CD4-positive, alpha-beta T cell treated with Interferon alpha-2 for 1 hour (primary cell): ENCODE measurements at regions not wholly inside any gene's neighbourhood (a gene's known extent, or its start where the extent isn't known, plus 50 kb on each side); places are given as distances from the start of the nearest gene placed in this dataset.

ENCODE experiments used
- DNase-seq, 2 donors: peaks; one replicate each; pipeline ENCODE4 v3.0.0-alpha.2; 2020 to 2022

- DNase-seq = no peak
Measured at GRCh38 chr1:209503196-209503595, 80.3 kb upstream of the CAMK1G start.

GRCh38 chr1:209504571-209504970 is 78.9 kb upstream of the CAMK1G start:
- no peak for DNase-seq

DNA sequence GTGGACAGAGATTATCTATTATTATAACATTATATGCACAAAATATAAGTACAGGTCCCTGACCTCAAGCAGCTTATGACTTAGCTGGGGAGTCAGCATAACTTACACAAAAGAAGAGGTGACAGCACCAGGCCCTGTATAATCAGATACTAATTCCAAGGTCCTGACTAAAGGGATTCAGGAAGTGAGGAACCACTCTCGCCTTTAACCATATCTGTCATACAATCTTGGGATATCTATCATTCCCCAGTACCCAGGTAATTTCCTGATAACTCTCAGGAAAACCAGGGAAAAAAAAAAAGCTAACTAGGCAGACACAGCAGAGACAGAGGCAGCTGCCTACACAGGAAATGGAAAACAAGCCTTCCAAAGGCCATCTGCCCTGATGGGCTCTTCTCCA is 78.5 kb upstream of the CAMK1G start:
- no peak for DNase-seq

- no peak for DNase-seq
Measured at GRCh38 chr1:209506101-209506500, 77.4 kb upstream of the CAMK1G start.

DNA sequence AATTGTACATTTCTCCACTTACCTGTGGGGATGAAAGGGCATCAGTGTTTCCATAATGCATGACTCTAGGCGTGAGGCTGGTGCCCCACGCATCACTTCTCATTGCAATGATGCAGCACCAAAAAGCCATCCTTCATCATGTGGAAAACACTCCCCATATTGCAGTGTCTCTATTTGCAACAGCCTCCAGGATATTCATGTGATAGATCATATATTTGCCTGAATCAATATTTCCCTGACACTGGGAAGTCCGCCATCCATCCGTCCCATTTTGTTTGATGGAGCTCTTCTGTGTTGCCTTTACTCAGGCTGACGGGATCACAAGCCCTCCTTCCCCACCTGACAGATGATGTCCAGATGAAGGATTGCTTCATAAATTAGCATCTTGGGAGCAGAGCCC is 74.5 kb upstream of the CAMK1G start:
- DNase-seq = no peak

DNA sequence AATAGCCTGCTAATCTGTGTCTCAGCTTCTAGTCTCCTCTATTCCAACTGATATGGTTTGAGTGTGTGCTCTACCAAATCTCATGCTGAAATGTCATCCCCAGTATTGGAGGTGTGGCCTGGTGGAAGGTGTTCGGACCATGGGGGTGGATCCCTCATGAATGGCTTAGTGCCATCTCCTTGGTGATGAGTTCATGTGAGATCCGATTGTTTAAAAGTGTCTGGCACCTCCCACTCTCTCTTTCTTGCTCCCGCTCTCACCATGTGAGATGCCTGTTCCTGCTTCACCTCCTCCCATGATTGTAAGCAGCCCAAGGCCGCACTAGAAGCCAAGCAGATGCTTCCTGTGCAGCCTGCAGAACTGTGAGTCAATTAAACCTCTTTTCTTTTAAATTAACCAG is 73.5 kb upstream of the CAMK1G start:
- DNase-seq = no peak

- no peak for DNase-seq
Measured at GRCh38 chr1:209511169-209511568, 72.3 kb upstream of the CAMK1G start.

GRCh38 chr1:209512821-209513220 is 70.7 kb upstream of the CAMK1G start:
- DNase-seq = no peak

DNA sequence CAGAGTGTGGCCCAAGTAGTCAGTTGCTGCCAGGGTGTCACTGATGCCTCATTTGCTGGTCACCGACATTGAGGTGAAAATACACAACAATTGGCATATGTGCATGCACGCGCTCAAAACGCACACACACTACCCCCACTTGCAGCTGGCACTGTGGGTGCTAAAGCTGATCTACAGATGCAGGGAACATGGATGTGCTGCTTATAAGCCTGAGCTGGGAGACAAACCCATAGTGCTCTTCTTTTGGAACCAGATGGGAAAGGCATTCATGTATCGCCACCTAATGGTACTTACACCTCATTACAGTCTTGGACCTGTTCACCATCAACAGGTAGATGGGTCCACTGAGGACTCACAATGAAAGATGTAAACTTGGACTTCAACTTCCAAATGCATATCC is 70.3 kb upstream of the CAMK1G start:
- no peak for DNase-seq

- DNase-seq = no peak
Measured at GRCh38 chr1:209516771-209517680, 66.5 kb upstream of the CAMK1G start.

DNA sequence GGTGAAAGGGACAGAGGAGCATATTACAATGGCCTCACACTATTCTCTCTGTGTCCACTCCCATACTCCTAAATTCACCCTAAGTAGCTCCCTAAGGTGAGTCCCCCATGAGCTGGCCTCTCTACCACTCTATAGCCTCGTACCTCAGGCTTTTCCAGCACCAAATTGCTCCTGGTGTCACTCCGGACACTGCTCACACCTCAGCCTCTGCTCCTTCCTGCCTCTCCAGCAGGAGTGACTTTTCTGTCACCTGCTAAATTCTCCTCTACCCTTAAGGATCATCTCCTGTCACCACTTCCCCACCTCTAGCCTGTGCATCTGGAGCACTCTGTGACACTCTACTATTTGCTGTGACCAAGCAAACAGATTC is 65.8 kb upstream of the CAMK1G start:
- no peak for DNase-seq

DNA sequence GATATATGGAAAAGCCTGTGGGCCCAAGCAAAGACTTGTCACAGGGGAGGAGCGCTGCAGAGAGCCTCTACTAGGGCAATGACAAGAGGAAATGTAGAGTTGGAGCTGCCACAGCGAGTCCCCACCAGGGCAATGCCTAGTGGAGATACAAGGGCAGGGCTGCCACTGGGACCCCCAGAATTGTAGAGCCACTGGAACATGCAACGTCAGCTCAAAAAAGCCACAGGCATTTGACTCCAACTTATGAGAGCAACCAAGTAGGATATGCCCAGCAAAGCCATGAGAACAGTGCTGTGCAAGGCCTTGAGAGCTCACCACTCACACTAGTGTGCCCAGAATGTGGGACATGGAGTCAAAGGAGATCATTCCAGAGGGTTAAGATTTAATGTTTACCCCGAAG is 63.7 kb upstream of the CAMK1G start:
- DNase-seq = no peak

- no peak for DNase-seq
Measured at GRCh38 chr1:209522826-209523225, 60.7 kb upstream of the CAMK1G start.

DNA sequence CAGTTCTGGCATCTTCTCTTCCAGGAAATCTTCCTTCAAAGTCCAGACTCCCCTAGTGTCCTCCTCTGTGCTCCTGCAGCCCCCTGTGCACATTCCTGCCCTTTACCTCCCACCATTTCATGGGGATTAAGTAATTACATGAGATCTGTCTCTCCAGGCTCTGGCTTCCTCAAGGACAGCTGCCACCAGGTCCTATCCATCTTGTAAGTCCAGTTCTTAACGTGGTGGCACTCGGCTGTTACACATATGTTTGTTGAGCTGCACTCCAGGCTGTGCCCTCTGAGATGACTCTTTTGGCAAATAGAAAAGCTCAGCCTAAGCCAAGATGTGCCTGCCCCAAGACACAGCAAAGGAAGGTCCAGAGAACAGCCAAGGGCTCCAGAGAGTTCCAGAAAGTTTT is 57.4 kb upstream of the CAMK1G start:
- DNase-seq = no peak

DNA sequence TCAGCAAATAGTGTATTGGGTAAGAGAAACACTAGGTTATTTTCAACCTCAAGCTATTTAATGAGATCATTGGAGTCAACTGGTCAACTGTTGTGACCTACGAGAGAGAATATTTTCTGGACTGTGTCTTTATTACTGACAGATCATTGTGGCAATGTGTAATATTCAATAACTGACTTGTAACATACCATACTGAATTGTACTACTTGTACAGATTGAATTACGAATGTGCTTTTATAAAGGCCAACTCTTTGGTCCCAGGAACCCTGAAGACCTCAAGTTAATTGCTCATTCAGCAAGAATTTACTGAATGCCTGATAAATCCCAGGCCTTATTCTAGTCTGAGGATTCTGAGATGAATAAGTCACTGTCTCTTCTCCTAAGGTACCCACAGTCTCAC is 56.1 kb upstream of the CAMK1G start:
- DNase-seq = no peak

DNA sequence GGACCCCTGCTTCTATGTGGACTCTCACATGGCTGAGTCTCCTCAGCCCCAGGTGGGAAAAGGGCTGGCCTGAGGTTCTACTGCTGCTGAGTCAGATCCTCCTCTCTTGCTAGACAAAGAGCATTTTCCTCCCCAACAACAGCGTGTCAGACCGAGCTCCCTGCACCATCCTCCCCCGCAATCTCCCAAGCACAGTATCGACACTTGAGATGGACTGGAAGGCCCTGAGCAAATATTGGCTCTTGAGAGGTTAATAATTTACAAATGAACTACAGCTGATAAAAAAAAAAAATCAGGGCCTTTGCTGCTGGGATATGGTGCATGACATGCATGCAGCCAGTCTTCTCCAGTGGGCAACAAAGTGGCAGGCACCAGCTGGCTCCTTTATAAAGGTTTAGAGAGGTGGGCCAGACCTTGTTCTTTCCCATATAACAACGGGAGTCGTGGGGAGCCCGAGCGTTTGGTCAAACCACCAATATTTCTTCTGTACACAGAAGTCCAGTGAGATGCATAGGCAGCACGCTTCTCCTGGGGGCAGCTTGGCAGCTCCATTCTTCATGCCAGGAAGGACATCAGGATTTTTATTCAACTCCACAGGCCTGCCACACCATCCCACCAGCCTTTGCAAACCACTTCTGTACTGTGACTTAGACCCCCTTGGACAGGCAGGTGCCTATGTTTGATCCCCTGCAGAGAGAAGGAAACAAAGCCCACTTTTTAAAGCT is 55.4 kb upstream of the CAMK1G start:
- no peak for DNase-seq

- DNase-seq = no peak
Measured at GRCh38 chr1:209529233-209529632, 54.3 kb upstream of the CAMK1G start.

DNA sequence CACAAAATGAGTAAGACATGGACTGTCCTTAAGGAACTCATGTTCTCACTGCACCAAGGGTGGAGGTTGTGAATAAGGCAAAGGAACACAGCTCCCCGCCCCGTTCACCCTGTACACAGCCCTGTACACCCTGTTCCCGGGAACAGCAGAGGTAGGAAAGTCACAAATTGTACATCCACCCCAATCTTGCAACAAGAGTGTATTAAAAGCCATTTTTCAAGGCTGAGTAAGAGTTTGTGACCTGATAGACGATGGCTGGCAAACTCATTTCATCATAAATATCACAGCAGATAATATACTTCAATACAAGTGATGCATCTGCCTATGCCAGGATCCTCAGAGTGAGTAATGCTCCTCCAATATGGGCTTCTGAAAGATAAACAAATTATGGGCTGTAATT is 52.5 kb upstream of the CAMK1G start:
- no peak for DNase-seq

DNA sequence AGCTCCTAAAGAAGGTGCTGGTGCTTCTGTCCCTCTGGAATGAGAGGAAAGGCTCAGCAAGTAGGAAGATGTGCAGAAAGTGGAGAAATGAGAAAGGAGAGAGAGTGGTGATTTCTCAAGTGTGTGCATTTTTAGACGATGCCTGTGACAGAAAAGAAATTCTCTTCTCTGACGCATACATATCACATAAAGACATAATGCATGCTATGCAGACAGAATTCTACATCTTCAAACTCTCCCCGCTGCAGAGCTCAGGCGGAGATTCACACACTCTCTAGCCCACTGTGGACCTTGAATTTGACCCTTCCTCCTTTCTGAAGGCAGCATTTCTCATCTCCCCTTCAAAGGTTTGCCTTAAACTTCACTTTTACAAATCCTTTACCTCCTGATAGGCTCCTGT is 52.0 kb upstream of the CAMK1G start:
- no peak for DNase-seq
